Endothelial cell of umbilical vein (primary cell): ENCODE measurements at regions not wholly inside any gene's neighbourhood (a gene's known extent, or its start where the extent isn't known, plus 50 kb on each side); places are given as distances from the start of the nearest gene placed in this dataset.

Source experiments
- BruUV-seq: library from RNA; stranded (reverse); fragments of 400-500 nt; replicated peaks from 2 replicates; lab custom pipeline; 2021; lab: Mats Ljungman, UMichigan
- CTCF ChIA-PET: fragments of 300-600, 350-600 bp; sonication (Branson Sonifier 250); formaldehyde crosslinking; loops from one replicate; lab custom pipeline; 2021; ENCODE audit warnings: antibody characterized with exemption, inconsistent platforms; lab: Charles Lee
- POLR2A ChIA-PET: fragments of 300-600, 350-600 bp; sonication (Branson Sonifier 250); formaldehyde crosslinking; loops from one replicate; lab custom pipeline; 2021; ENCODE audit warnings: antibody characterized with exemption, inconsistent platforms; lab: Charles Lee
- DNase-seq: peaks from one replicate; pipeline ENCODE4 v3.0.0-alpha.2; 2011; ENCODE audit warnings: low read depth, low spot score
- FAIRE-seq: peaks from 2 replicates; lab custom pipeline; 2011; peaks lifted over from hg19 to GRCh38; lab: Jason Lieb, UNC
- H2AFZ ChIP-seq: 2 replicates; pipeline ENCODE4 v1.6.0; 2012; ENCODE audit warnings: low read depth, low read length, control low read depth, inconsistent platforms
- H3K27ac ChIP-seq: 2 replicates; pipeline ENCODE4 v1.5.1; 2011; ENCODE audit warnings: low read depth, mild to moderate bottlenecking, control low read depth, low read length, moderate library complexity; ENCODE audit not compliant: insufficient read depth
- H3K27me3 ChIP-seq, 2 experiments: 2 replicates each; pipeline versions ENCODE4 v1.6.0 to v1.6.1; 2011; ENCODE audit warnings: low read length in 2 of 2, mixed read lengths in 1 of 2; ENCODE audit not compliant: control insufficient read depth in 2 of 2, insufficient read depth in 2 of 2
- H3K36me3 ChIP-seq, 2 experiments: 2 replicates in 1 of 2; 3 replicates in 1 of 2; pipeline ENCODE4 v1.5.1; 2011; ENCODE audit warnings: low read length in 2 of 2, mild to moderate bottlenecking in 1 of 2, moderate library complexity in 1 of 2; ENCODE audit not compliant: control insufficient read depth in 2 of 2, insufficient read depth in 2 of 2; ENCODE audit errors: extremely low read depth in 1 of 2
- H3K4me1 ChIP-seq: 3 replicates; pipeline ENCODE4 v1.5.1; 2011; ENCODE audit warnings: mild to moderate bottlenecking, low read length; ENCODE audit not compliant: control insufficient read depth, insufficient read depth; ENCODE audit errors: extremely low read depth
- H3K4me2 ChIP-seq: 2 replicates; pipeline ENCODE4 v1.6.1; 2011; ENCODE audit warnings: low read length, control low read depth, mixed read lengths; ENCODE audit not compliant: insufficient read depth
- H3K4me3 ChIP-seq, 3 experiments: fragments of 200-600 bp in 1 of 3; sonication (generic), shearing (Covaris generic) in 1 of 3; replicated peaks in 1 of 3; 2 replicates each; pipeline ENCODE4 v1.5.1; 2011 to 2016; ENCODE audit warnings: control low read depth in 3 of 3, low read length in 3 of 3, mild to moderate bottlenecking in 2 of 3, inconsistent platforms in 1 of 3, low read depth in 1 of 3, moderate library complexity in 1 of 3; ENCODE audit not compliant: insufficient read depth in 1 of 3
- H3K79me2 ChIP-seq: 2 replicates; pipeline ENCODE4 v1.6.0; 2012; ENCODE audit warnings: low read length, inconsistent platforms; ENCODE audit not compliant: control insufficient read depth, insufficient read depth
- H3K9ac ChIP-seq: replicated peaks from 2 replicates; pipeline ENCODE3; 2011; ENCODE audit warnings: low read length, control low read depth; ENCODE audit not compliant: insufficient read depth; ENCODE audit errors: extremely low read depth
- H3K9me1 ChIP-seq: replicated peaks from 3 replicates; pipeline ENCODE4 v1.6.0; 2011; ENCODE audit warnings: mild to moderate bottlenecking, low read length; ENCODE audit not compliant: control insufficient read depth, insufficient read depth; ENCODE audit errors: extremely low read depth
- H3K9me3 ChIP-seq: replicated peaks from 2 replicates; pipeline ENCODE4 v1.5.1; 2012; ENCODE audit warnings: low read length, inconsistent platforms; ENCODE audit not compliant: control insufficient read depth, insufficient read depth
- H4K20me1 ChIP-seq: replicated peaks from 2 replicates; pipeline ENCODE3; 2011; ENCODE audit warnings: mild to moderate bottlenecking, low read length; ENCODE audit not compliant: control insufficient read depth, insufficient read depth; ENCODE audit errors: extremely low read depth
- CTCF ChIP-seq, 2 donors: IDR thresholded peaks; 1 replicate in 1 of 2; 2 replicates in 1 of 2; pipeline ENCODE4 v1.5.1; 2011; ENCODE audit warnings: low read length in 2 of 2, mild to moderate bottlenecking in 2 of 2, moderate library complexity in 2 of 2, control low read depth in 1 of 2, inconsistent platforms in 1 of 2, low read depth in 1 of 2; ENCODE audit not compliant: insufficient read depth in 1 of 2; ENCODE audit errors: extremely low read depth in 1 of 2
- EZH2 ChIP-seq: IDR thresholded peaks from 2 replicates; pipeline ENCODE4 v1.6.1; 2012; ENCODE audit warnings: borderline replicate concordance, low read depth, mild to moderate bottlenecking, moderate library complexity, low read length, inconsistent platforms; ENCODE audit not compliant: severe bottlenecking
- FOS ChIP-seq: IDR thresholded peaks from 2 replicates; pipeline ENCODE4 v1.6.1; 2011; ENCODE audit warnings: mild to moderate bottlenecking, low read length, moderate library complexity, borderline replicate concordance; ENCODE audit not compliant: insufficient read depth
- GATA2 ChIP-seq: IDR thresholded peaks from 2 replicates; pipeline ENCODE4 v1.7.0; 2011; ENCODE audit warnings: low read depth, mild to moderate bottlenecking, moderate library complexity, mixed read lengths, low read length; ENCODE audit not compliant: insufficient read length, insufficient read depth
- JUN ChIP-seq: IDR thresholded peaks from 2 replicates; pipeline ENCODE4 v1.6.1; 2011; ENCODE audit warnings: borderline replicate concordance, low read depth; ENCODE audit not compliant: insufficient read length, insufficient read depth
- MAX ChIP-seq: IDR thresholded peaks from 2 replicates; pipeline ENCODE4 v1.6.1; 2011; ENCODE audit not compliant: insufficient read depth, insufficient read length
- MYC ChIP-seq: IDR thresholded peaks from one replicate; pipeline ENCODE4 v1.6.1; 2011; ENCODE audit warnings: mild to moderate bottlenecking, low read depth, low read length
- POLR2A ChIP-seq: IDR thresholded peaks from 2 replicates; pipeline ENCODE4 v1.6.1; 2012; ENCODE audit warnings: low read depth, mild to moderate bottlenecking, control low read depth, low read length
- POLR2AphosphoS5 ChIP-seq: IDR thresholded peaks from 2 replicates; pipeline ENCODE4 v1.6.1; 2012; ENCODE audit warnings: low read depth, mild to moderate bottlenecking, control low read depth, low read length, moderate library complexity; ENCODE audit not compliant: insufficient read depth
- dilution Hi-C: fragments of 300-500 bp; cut with MboI; formaldehyde crosslinking; loops from one replicate; pipeline ENCODE4 v1.15.0; 2019; ENCODE audit warnings: low sequenced_read_pairs; ENCODE audit not compliant: extremely low pct_ligation_motif_present
- intact Hi-C: fragments of 100-400 bp; cut with micrococcal nuclease; formaldehyde crosslinking; loops from one replicate; pipeline ENCODE4 v1.10.0; 2022

GRCh38 chr22:49464037-49464436 is 363.6 kb downstream of the BRD1 start:
- BruUV-seq, result no TSS peak
- Histone ChIP-seq H4K20me1 (no peaks in the 10 kb centered on the region), H2AFZ (no peak overlapping the region), H3K79me2 (no peaks in the 10 kb centered on the region), H3K27ac (no peak overlapping the region), H3K9me3 (peaks cover 2% of the 10 kb centered on the region), H3K9ac (no peak overlapping the region), H3K4me3 (no peak overlapping the region), H3K9me1 (no peaks in the 10 kb centered on the region), H3K4me1 (no peaks in the 10 kb centered on the region), H3K36me3 (no peaks in the 10 kb centered on the region), H3K4me2 (no peak overlapping the region), H3K27me3 (no peaks in the 10 kb centered on the region)
- CTCF ChIA-PET, result no interaction called here
- dilution Hi-C loops (no loop called here), intact Hi-C loops (no loop called here)
- no peak for TF ChIP-seq EZH2
- TF ChIP-seq POLR2A, result no peak
- TF ChIP-seq MYC, result no peak
- TF ChIP-seq JUN, result no peak
- no peak for TF ChIP-seq CTCF (IDR thresholded peaks at IDR 0.05; ENCODE audit: extremely low read depth in 1 of 2, insufficient read depth in 1 of 2, low read depth in 1 of 2, low read length in 2 of 2)
- TF ChIP-seq GATA2, result no peak
- no peak for TF ChIP-seq MAX
- TF ChIP-seq POLR2AphosphoS5, result no peak
- no peak for TF ChIP-seq FOS
- POLR2A ChIA-PET, result no interaction called here
- DNase-seq (no peak), FAIRE-seq (no peak)
